ENCODE measurements at regions not wholly inside any gene's neighbourhood (a gene's known extent, or its start where the extent isn't known, plus 50 kb on each side); places are given as distances from the start of the nearest gene placed in this dataset.

DNA sequence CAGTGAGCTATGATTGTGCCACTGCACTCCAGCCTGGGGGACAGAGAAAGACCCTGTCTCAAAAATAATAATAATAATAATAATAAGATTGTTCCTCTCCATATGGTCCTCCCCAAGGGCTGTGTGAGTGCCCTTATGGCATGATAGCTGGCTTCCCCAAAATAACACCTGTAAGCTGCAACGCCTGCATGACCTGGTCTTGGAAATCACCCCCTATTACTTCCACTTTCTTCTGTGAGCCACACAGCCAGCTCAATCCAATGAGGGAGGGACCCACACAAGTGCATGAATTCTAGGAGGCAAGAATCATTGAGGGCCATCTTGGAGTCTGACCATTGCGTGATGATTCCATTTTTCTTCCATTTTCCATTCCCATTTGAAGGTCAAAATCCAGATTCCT lies 82.7 kb upstream of the CALN1 start:
- no peak overlapping the region for H3K27ac Mint-ChIP-seq
- no peak overlapping the region for H3K27ac ChIP-seq

GRCh38 chr7:72493850-72494661 lies 81.9 kb upstream of the CALN1 start:
- H2AFZ ChIP-seq (replicated peaks) = no peak overlapping the region
- Mint-ChIP-seq H3K36me3 (no peaks in the 10 kb centered on the region), H3K27ac (no peak overlapping the region), H3K4me3 (no peak overlapping the region), H3K9me3 (no peaks in the 10 kb centered on the region), H3K27me3 (ENCODE audit: insufficient read depth, low read depth) (peaks cover 3% of the 10 kb centered on the region), H3K4me1 (peaks cover 2% of the 10 kb centered on the region)
- no peaks in the 10 kb centered on the region for H3F3A ChIP-seq (ENCODE audit: low read depth)
- no peaks in the 10 kb centered on the region for H4K20me1 ChIP-seq (ENCODE audit: low read depth)
- no peak overlapping the region for H3K27ac ChIP-seq
- TF ChIP-seq, protein P1, sequence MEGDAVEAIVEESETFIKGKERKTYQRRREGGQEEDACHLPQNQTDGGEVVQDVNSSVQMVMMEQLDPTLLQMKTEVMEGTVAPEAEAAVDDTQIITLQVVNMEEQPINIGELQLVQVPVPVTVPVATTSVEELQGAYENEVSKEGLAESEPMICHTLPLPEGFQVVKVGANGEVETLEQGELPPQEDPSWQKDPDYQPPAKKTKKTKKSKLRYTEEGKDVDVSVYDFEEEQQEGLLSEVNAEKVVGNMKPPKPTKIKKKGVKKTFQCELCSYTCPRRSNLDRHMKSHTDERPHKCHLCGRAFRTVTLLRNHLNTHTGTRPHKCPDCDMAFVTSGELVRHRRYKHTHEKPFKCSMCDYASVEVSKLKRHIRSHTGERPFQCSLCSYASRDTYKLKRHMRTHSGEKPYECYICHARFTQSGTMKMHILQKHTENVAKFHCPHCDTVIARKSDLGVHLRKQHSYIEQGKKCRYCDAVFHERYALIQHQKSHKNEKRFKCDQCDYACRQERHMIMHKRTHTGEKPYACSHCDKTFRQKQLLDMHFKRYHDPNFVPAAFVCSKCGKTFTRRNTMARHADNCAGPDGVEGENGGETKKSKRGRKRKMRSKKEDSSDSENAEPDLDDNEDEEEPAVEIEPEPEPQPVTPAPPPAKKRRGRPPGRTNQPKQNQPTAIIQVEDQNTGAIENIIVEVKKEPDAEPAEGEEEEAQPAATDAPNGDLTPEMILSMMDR (IDR thresholded peaks at IDR 0.05) = peak; percentile 91
- TF ChIP-seq EZH2 (IDR thresholded peaks at IDR 0.05) = no peak
- no peaks in the 10 kb centered on the region for H3K36me3 ChIP-seq
- peak; percentile 82 for DNase-seq (ENCODE audit: low spot score)
- H3K9ac ChIP-seq = no peak overlapping the region
- no peak overlapping the region for H3K4me3 ChIP-seq
- no peak overlapping the region for H3K4me2 ChIP-seq
- no peaks in the 10 kb centered on the region for H3K4me1 ChIP-seq
- H3K27me3 ChIP-seq = no peaks in the 10 kb centered on the region
- H3K9me3 ChIP-seq (ENCODE audit: low read depth) = no peaks in the 10 kb centered on the region
- H3K79me2 ChIP-seq (ENCODE audit: low read depth) = no peaks in the 10 kb centered on the region

More for the DNA sequence above, 82.7 kb upstream of the CALN1 start:
- Mint-ChIP-seq H3K4me1 (peaks cover 2% of the 10 kb centered on the region), H3K36me3 (no peaks in the 10 kb centered on the region), H3K27me3 (ENCODE audit: insufficient read depth, low read depth) (peaks cover 3% of the 10 kb centered on the region), H3K9me3 (no peaks in the 10 kb centered on the region), H3K4me3 (no peak overlapping the region)
- no peaks in the 10 kb centered on the region for H3K36me3 ChIP-seq
- H4K20me1 ChIP-seq (ENCODE audit: low read depth) = no peaks in the 10 kb centered on the region
- TF ChIP-seq EZH2 (IDR thresholded peaks at IDR 0.05) (no peak), EZH2phosphoT487 (IDR thresholded peaks at IDR 0.05) (no peak)
- TF ChIP-seq, protein P1 (IDR thresholded peaks at IDR 0.05) = no peak
- H3K4me2 ChIP-seq = no peak overlapping the region
- no peaks in the 10 kb centered on the region for H3K79me2 ChIP-seq (ENCODE audit: low read depth)
- H3F3A ChIP-seq (ENCODE audit: low read depth) = no peaks in the 10 kb centered on the region
- H3K9me3 ChIP-seq (ENCODE audit: low read depth) = no peaks in the 10 kb centered on the region
- H3K4me1 ChIP-seq = no peaks in the 10 kb centered on the region
- DNase-seq (ENCODE audit: low spot score) = no peak
- H3K9ac ChIP-seq = no peak overlapping the region
- no peak overlapping the region for H3K4me3 ChIP-seq
- H3K27me3 ChIP-seq = no peaks in the 10 kb centered on the region
- no peak overlapping the region for H2AFZ ChIP-seq (replicated peaks)

- Mint-ChIP-seq H3K9me3 (no peaks in the 10 kb centered on the region), H3K4me1 (peaks cover 2% of the 10 kb centered on the region), H3K27ac (no peak overlapping the region), H3K36me3 (no peaks in the 10 kb centered on the region), H3K4me3 (no peak overlapping the region), H3K27me3 (ENCODE audit: insufficient read depth, low read depth) (peaks cover 3% of the 10 kb centered on the region)
- H4K20me1 ChIP-seq (ENCODE audit: low read depth) = no peaks in the 10 kb centered on the region
- no peak overlapping the region for H3K27ac ChIP-seq
- H3K36me3 ChIP-seq = no peaks in the 10 kb centered on the region
- H3K4me1 ChIP-seq = no peaks in the 10 kb centered on the region
- no peak overlapping the region for H3K9ac ChIP-seq
- DNase-seq (ENCODE audit: low spot score) = no peak
- H3K27me3 ChIP-seq = no peaks in the 10 kb centered on the region
- no peaks in the 10 kb centered on the region for H3K79me2 ChIP-seq (ENCODE audit: low read depth)
- H2AFZ ChIP-seq (replicated peaks) = no peak overlapping the region
- no peak overlapping the region for H3K4me2 ChIP-seq
- no peak for TF ChIP-seq EZH2phosphoT487 (IDR thresholded peaks at IDR 0.05)
- no peak for TF ChIP-seq EZH2 (IDR thresholded peaks at IDR 0.05)
- TF ChIP-seq, protein P1 (IDR thresholded peaks at IDR 0.05) = no peak
- H3K4me3 ChIP-seq = no peak overlapping the region
- no peaks in the 10 kb centered on the region for H3K9me3 ChIP-seq (ENCODE audit: low read depth)
- no peaks in the 10 kb centered on the region for H3F3A ChIP-seq (ENCODE audit: low read depth)
Measured at GRCh38 chr7:72492461-72493065, 80.4 kb upstream of the CALN1 start.
